ENCODE measurements at regions not wholly inside any gene's neighbourhood (a gene's known extent, or its start where the extent isn't known, plus 50 kb on each side); places are given as distances from the start of the nearest gene placed in this dataset.

- Histone ChIP-seq H3K9me3 (ENCODE audit: low read depth) (no peaks in the 10 kb centered on the region), H3K27ac (no peak overlapping the region), H3K4me3 (no peak overlapping the region), H3K36me3 (no peaks in the 10 kb centered on the region), H3K4me1 (ENCODE audit: low read depth) (peaks cover 12% of the 10 kb centered on the region), H3K27me3 (no peaks in the 10 kb centered on the region)
- TF ChIP-seq, protein P1, sequence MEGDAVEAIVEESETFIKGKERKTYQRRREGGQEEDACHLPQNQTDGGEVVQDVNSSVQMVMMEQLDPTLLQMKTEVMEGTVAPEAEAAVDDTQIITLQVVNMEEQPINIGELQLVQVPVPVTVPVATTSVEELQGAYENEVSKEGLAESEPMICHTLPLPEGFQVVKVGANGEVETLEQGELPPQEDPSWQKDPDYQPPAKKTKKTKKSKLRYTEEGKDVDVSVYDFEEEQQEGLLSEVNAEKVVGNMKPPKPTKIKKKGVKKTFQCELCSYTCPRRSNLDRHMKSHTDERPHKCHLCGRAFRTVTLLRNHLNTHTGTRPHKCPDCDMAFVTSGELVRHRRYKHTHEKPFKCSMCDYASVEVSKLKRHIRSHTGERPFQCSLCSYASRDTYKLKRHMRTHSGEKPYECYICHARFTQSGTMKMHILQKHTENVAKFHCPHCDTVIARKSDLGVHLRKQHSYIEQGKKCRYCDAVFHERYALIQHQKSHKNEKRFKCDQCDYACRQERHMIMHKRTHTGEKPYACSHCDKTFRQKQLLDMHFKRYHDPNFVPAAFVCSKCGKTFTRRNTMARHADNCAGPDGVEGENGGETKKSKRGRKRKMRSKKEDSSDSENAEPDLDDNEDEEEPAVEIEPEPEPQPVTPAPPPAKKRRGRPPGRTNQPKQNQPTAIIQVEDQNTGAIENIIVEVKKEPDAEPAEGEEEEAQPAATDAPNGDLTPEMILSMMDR (IDR thresholded peaks at IDR 0.05; ENCODE audit: low read depth, low read length): no peak
- DNase-seq (ENCODE audit: low read depth in 1 of 2, low spot score in 1 of 2): no peak
These were observed 184.1 kb downstream of the PMP22 start for GRCh38 chr17:15081008-15081407.

DNA sequence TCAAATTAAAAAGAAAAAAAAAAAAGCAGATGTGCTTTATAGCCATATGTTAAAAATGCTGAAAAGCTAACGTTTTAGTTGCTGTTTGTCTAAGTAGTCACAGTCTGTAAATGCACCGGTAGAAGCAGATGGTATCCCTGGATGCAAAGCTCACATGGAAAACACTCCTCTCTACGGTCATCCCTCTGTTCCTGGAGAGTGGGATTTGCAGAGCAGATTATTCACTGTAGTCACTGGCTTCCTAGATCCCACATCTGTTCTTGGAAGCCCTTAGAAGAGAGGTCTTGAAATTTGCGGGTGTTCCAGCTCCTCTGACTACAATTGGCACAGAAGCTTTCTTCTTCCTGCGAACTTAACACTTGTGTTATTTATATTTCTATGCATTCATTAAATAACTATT, 186.6 kb downstream of the PMP22 start:
- no peak for DNase-seq (ENCODE audit: low read depth in 1 of 2, low spot score in 1 of 2)
- Histone ChIP-seq H3K9me3 (ENCODE audit: low read depth) (no peaks in the 10 kb centered on the region), H3K4me3 (no peak overlapping the region), H3K27me3 (no peaks in the 10 kb centered on the region), H3K36me3 (no peaks in the 10 kb centered on the region), H3K27ac (no peak overlapping the region), H3K4me1 (ENCODE audit: low read depth) (peaks cover 12% of the 10 kb centered on the region)
- TF ChIP-seq, protein P1 (IDR thresholded peaks at IDR 0.05; ENCODE audit: low read depth, low read length): no peak

DNA sequence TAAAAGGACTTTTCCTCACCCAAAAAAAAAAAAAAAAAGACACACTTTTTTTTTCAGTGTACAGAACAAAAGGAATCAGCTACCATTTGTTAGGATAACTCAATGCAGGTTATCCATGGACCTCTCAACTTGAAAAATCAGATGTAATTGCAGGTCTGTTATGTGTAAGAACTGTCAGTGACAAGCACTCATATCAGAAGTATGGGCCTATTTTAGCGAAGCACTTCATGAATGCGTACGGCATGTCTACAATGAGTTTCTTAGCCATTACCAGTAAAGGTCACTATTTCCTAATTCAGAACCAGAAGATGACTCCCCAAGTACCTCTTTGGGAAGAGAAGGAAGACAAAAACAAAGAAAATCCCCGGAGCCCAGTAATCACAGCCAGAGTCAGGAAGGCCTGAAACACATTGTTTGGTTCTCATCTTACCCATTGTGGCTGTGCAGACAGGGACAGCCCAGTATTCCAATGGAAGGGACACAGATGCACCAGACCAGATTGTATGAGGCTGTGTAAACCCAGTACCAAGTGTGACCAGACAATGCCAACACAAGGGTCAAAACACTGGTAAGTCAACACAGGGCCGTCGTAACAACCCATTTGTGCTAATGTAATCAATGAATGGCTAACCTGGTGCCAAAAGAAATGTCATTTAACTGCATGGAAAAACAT, 188.0 kb downstream of the PMP22 start:
- H3K4me3 ChIP-seq: no peak overlapping the region
- no peak overlapping the region for H3K27ac ChIP-seq
- H3K36me3 ChIP-seq: no peaks in the 10 kb centered on the region
- no peaks in the 10 kb centered on the region for H3K9me3 ChIP-seq (ENCODE audit: low read depth)
- no peaks in the 10 kb centered on the region for H3K27me3 ChIP-seq
- peaks cover 12% of the 10 kb centered on the region for H3K4me1 ChIP-seq (ENCODE audit: low read depth)
- DNase-seq (ENCODE audit: low read depth in 1 of 2, low spot score in 1 of 2): no peak
- TF ChIP-seq, protein P1 (IDR thresholded peaks at IDR 0.05; ENCODE audit: low read depth, low read length): no peak

DNA sequence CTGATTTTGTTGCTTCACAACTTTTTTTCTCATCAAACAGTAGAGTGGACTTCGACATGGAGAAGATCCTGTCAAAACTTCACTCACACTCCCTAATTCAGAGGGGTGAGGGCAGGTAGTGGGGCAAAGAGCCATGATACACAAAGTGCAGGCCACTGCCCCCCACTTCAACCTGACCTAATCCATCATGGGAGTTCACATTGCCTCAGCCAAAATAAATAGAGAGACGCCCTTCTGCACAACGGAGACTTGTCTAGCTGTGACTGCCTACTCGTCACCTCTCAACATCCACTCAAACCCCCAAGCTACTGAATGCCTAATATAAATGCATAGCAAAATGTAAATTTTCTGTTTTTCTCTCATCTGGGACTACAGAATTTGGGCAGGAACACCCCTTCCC, 213.2 kb downstream of the PMP22 start:
- DNase-seq (ENCODE audit: low read depth in 1 of 2, low spot score in 1 of 2): no peak
- Histone ChIP-seq H3K36me3 (no peaks in the 10 kb centered on the region), H3K4me3 (no peak overlapping the region), H3K4me1 (ENCODE audit: low read depth) (no peaks in the 10 kb centered on the region), H3K27ac (no peak overlapping the region), H3K27me3 (no peaks in the 10 kb centered on the region), H3K9me3 (ENCODE audit: low read depth) (no peaks in the 10 kb centered on the region)
- TF ChIP-seq, protein P1 (IDR thresholded peaks at IDR 0.05; ENCODE audit: low read depth, low read length): no peak

DNA sequence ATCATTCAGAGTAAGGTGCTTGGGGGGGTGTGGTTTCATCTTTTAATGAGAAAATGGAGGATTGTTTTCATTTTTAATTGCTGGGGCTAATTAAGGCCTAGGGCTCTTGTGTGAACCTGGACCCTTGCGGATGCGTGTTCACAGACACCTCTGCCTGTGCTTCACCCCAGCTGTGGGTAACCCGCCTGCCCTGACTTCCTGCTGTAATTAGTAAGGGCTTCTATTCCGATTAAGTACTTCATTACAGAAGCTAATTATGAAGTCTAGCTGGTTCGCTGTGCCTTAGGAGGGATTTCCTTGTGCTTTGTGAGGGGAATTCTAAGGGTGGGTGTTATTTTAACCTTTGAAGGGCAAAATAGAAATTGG, 215.3 kb downstream of the PMP22 start:
- TF ChIP-seq, protein P1 (IDR thresholded peaks at IDR 0.05; ENCODE audit: low read depth, low read length): no peak
- Histone ChIP-seq H3K27ac (no peak overlapping the region), H3K4me3 (no peak overlapping the region), H3K4me1 (ENCODE audit: low read depth) (no peaks in the 10 kb centered on the region), H3K27me3 (no peaks in the 10 kb centered on the region), H3K36me3 (no peaks in the 10 kb centered on the region), H3K9me3 (ENCODE audit: low read depth) (no peaks in the 10 kb centered on the region)
- no peak for DNase-seq (ENCODE audit: low read depth in 1 of 2, low spot score in 1 of 2)

All from cardiac muscle cell (in vitro differentiated cells and primary cell).